ENCODE measurements at regions not wholly inside any gene's neighbourhood (a gene's known extent, or its start where the extent isn't known, plus 50 kb on each side); places are given as distances from the start of the nearest gene placed in this dataset.

DNA sequence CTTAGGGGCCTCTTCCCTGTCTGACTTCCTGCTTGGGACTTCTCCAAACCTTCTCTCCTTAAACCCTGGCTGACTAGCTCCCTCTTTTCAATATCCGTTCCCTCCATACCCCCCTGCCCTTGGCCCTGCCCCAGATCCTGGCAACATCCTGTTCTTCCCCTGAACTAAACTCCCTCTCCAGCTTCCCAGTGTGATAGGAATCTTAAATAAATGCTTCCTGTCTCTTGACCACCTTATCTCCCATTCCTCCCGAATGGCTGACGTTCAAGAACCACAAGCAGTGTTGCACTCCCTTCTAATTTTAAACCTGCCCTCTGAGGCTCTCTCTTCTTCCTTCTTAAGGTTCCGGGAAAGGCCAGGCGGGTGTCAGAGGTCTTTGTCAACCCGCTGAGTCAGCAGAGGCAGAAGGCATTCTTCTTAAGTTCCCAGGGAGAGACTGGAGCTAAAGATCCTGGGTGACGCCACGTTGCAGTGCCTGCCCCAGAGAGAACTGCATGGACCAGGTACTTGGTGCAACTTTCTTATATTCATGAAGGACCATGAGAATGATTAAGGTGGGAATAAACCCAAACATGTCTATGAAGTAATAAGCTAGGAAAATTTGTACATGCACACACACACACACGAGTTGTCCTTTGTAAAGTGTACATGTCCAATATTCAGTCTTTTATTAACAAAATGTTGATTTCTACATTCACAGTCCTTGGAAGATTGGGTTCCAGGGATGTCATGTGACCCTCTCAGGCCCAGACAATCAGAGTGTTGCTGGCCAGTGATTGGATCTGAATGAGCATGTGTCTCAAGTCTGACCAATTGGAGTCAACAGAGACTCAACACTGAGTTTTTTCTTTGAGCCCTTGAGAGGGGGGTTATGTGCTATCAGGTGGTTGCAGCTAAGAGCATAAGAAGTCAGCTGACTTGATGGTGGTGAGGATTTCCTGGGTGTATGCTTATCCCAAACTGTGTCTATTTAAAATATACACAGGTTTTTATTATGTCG, 420.2 kb upstream of the TBX3 start:
- DNase-seq: no peak

DNA sequence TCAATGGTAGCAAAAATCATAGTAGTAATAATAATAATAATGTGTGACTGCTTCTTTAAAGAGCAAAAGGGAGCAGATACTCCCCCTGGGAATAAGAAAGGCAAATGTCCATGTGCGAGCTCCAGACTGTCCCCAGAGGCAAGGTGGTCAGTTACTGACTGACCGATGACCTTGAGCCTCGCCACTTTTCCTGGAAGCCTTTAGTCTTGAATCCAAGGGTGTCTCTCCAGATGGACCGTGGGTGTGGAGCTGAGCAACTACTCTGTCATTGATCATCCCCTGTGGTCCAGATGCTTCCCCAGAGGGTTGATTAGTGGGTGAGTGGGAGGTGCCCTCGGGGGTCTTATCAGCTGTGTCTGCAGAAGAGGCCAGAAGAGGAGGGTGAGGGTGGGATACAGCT, 418.5 kb upstream of the TBX3 start:
- no peak for DNase-seq

DNA sequence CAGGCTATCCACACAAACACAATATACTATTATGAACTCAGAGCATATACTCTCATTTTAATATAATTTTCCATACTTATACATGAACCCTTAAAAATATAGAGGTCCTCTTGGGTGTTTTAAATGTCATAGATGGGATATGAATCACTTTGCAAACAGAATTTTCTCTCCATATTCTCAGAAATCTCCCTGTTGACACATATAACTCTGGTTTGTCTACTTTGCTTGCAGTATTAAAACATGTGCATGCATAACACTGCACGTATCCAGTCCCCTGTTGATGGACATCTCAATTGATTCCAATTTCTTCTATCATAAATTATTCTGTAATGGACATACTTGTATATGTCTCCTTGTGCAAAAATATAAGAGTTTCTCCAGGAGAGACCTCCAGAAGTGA, 417.5 kb upstream of the TBX3 start:
- DNase-seq: no peak

- peak; percentile 97 for DNase-seq
These were observed 413.4 kb upstream of the TBX3 start for GRCh38 chr12:115097416-115097815.

DNA sequence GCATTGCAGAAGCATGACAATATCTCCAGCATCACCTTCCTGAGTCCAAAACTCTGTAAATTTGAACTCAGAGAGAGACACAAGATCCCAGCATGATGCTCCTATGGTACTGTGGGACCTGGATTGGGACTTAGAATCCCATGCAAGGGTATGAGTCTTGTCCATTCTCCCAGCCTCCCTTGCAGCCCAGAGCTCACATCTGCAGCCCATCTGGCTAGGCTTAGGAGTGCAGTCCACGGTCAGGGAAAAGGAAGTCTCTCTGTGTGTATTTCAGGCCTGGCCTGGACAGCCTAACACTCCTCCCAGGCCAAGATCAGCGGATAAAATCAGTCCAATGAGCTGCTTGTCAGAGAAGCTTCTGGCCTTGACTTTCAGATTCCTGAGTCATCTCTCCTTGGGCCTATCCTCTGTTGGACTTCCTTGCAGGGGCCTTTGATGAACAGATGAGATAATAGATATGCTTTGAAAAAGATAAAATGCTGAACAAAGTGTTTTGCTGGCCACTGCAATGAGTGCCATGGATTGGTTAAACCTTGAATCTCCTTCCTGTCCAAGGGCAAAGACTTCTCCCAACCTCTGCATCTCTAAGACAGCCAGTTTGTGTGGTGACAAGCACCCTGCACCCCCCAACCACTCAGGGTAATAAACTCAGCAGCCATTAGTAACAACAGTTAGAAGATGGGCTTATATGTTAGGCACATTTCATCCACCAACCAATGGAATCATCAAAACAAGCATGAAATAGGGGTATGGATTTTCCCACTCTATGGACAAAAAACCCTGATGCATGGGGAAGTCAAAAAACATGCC, 412.8 kb upstream of the TBX3 start:
- peak; percentile 91 for DNase-seq

DNA sequence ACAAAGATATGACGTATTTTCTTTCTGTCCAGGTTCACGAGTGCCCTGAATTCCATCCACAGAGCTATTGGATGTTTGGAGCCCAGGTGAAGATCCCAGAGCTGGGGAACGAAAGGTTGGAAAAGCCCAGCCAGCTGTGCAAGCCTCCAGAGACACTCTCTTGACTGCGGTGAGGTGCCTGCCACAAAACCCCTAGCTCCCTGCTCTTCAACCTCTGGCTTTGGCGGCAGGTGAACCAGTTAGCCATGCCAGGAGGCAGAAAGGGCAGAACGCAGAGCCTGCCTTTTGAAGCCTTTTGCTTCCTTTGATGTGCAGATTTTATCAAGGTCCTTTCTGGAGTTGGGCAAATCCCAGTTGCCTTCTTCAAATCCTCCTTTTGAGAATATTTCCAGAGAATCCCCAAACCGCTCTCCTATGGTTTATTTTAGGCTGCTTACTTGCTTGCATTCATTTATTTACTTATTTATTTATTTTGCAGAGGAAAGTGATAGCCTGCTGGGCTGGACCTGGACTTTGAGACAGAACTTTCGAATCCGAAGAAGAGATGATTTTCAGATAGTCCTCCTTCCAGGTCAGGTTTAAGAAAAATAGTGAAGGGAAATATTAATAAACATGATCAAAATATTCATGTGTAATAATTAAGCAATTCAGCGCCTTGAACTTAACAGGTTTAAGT, 411.2 kb upstream of the TBX3 start:
- DNase-seq: no peak

GRCh38 chr12:115094163-115094816, 410.3 kb upstream of the TBX3 start:
- no peak for DNase-seq

DNA sequence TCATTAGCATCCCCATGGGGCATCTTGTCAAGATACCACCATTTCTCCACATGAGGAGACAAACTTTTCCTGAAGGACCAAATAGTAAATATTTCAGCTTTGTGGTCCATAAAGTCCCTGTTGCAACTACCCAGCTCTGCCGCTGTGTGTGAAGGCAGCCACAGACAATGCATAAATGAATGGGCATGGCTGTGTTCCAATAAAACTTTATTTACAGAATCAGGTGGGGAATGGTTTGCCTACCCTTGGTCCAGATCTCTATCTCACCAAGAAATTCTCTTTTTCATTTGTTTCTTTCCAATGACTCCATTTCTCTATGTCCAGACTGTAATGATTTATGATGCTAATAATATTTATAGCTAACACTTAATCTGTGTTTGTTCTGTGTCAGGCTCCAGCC, 409.3 kb upstream of the TBX3 start:
- DNase-seq: no peak

DNA sequence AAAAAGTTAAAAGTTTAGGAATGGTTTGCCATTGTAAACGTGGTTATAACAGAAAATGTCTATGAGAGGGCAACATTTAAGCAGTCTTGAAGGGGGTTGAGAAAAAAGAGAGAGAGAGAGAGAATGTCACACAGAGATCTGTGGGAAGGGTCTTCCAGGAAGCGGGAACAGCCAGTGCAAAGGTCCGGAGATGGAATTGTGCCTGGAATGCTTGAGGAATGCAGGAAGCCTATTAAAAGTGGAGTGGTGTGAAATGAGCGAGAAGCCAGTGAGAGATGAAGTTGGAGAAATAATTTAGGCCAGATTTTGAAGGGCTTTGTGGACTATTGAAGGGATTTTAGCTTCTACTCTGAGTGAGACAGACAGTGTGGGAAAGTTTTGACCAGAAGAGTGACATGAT, 406.8 kb upstream of the TBX3 start:
- DNase-seq: no peak

- no peak for DNase-seq
These were observed 405.2 kb upstream of the TBX3 start for GRCh38 chr12:115088995-115089841.

DNA sequence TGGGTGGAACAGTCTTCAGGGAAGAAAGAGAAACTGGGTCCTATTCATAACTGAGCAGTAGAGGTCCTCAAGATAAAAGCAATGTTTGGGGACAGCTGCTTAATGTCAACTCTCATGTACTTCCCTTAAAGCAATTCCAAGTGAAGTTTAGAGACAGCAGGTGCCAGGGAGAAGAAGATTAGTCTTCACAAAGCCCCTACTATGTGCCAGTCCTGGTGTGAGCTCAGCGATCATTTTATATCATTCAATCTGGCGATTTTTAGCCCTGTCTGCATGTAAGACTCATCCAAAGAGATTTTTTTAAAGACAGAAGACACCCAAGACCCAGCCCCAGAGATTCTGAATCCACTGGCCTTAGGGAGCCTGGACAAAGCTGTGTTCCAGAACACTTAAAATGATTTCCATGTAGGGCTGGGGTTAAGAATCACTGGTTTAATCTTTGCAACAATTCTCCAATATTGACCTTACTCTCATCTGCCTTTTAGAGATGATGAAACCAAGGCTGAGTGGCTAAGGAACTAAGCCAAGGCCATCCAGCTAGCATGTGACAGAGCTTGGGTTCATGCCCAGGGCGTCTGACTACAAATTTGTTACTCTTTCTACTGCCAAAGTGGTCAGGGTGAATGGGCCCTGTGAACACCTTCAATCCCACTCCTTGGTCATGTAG, 404.5 kb upstream of the TBX3 start:
- no peak for DNase-seq

- DNase-seq: no peak
These were observed 401.6 kb upstream of the TBX3 start for GRCh38 chr12:115085594-115085993.

DNA sequence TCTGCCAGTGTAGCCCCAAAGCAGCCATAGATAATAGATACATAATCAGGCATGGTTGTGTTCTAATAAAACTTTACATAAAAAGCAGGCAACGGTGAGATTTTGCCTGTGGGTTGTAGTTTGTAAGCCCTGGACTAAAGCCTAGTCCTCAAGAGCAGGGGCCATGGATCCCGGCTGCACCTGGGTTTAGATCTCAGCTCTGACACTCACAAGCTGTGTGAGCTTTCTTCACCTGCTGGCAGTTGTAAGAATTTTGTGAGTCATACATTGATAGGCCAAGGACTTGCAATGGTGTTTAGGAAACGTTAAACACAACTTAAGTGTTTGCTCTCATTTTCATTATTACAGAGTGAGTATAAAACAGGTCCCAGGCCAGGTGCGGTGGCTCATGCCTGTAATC, 395.8 kb upstream of the TBX3 start:
- DNase-seq: no peak

GRCh38 chr12:115078990-115079389, 395.0 kb upstream of the TBX3 start:
- no peak for DNase-seq

DNA sequence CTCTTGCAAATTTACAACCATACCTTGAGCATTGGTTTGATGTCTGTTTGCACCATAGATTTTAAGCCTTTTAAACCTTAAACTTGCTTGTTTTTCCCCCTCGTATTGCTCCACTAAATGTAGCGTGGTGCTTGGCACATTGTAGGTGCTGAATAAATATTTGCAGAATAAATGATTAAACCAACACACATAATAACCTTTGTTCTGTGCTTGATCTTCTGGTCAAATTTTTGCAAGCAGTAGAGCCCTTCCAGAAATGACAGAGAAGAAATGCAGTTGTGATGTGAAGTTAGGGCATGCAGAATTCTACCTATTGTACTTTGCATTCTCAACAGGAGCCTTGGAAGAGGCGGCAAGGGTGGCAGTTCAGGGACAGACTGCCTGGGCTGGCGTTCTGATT, 394.4 kb upstream of the TBX3 start:
- DNase-seq: no peak

GRCh38 chr12:115075552-115076170, 391.7 kb upstream of the TBX3 start:
- no peak for DNase-seq

DNA sequence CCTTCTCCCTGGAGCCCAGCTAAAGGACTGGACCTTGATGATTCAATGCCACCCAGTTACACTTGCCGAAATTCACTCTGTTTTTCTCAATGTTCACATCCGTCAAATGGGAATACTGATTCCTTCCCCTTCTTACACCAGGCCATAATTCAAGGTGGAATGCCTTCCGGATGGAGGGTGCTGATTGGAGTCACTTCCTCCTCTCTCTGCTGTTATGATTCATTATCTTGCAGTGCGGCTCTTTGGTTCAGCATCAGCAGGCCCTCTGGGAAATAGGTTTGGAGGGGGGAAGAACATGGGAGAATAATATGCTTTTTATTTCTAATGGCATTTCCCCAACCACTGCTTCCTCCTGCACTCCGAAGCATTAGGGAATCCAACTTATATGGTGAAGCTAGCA, 390.6 kb upstream of the TBX3 start:
- DNase-seq: no peak

GRCh38 chr12:115072712-115073111, 388.7 kb upstream of the TBX3 start:
- no peak for DNase-seq

- no peak for DNase-seq
These were observed 386.3 kb upstream of the TBX3 start for GRCh38 chr12:115070313-115070712.

GRCh38 chr12:115064296-115064695, 380.3 kb upstream of the TBX3 start:
- no peak for DNase-seq

All from skin of body (tissue), 1 donor.